Non-pigmented ciliary epithelial cell (primary cell): ENCODE measurements at regions not wholly inside any gene's neighbourhood (a gene's known extent, or its start where the extent isn't known, plus 50 kb on each side); places are given as distances from the start of the nearest gene placed in this dataset.

Experiments used
- DNase-seq: peaks from one replicate; pipeline ENCODE4 v3.0.0-alpha.2; 2010; ENCODE audit warnings: low read depth

DNA sequence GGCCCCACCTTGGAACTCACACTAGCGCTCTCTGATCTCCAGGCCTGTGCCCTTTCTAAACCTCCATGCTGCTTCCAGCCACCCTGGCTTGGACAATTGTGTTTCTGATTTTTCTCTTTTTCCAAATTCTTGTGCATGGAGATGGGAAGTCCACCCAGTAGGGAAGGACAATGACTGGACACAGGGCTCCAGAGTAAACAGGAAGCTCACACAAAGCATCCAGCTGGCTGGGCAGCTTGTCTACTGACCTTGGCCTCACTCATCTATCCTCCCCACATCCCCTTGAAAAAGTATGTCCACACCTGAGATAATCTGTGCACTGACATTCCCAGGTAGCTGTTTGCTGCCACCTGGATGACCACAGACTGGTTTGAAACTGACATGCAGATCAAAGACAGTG is 331.2 kb upstream of the MAF start:
- DNase-seq: no peak

GRCh38 chr16:79929260-79929965 is 328.9 kb upstream of the MAF start:
- DNase-seq: no peak

- DNase-seq: no peak
Observed at GRCh38 chr16:79928142-79928873, 327.8 kb upstream of the MAF start.

DNA sequence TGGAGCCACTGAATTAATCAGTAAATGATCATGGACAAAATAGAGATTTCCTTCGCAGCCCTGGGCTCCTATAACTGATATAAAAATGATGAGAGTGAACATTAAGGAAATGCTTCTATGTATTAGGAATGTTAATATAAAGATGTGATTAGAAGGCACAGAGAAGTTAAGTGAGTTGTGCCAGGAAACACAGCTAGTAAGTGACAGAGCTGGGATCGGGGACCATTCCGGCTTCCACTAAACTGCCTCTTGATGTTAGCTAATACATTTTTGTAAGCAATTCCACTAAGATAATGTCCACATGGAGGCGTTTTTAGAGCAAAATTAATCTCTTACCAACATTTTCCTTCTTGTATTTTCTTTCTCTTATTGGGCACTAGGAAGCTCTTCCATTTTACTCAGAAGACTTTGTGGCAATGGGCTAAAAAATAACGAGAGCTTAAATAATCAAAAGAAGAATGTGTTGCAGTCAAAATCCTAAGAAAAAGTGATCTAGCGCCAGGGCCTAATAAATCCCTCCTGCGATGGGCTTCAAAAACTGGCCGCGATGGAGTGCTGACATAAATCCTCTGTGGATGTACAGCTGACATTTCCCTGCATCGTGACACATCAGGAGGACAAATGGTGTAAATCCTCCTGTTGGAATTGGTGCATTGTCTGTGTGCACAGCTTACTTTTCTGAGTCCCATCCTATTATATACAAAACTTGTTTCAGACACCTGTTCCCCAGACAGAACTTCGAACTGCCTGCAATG is 326.1 kb upstream of the MAF start:
- no peak for DNase-seq

- DNase-seq: no peak
Observed at GRCh38 chr16:79923431-79923830, 322.9 kb upstream of the MAF start.

- DNase-seq: no peak
Observed at GRCh38 chr16:79920685-79921084, 320.1 kb upstream of the MAF start.

GRCh38 chr16:79918916-79919315 is 318.4 kb upstream of the MAF start:
- no peak for DNase-seq

DNA sequence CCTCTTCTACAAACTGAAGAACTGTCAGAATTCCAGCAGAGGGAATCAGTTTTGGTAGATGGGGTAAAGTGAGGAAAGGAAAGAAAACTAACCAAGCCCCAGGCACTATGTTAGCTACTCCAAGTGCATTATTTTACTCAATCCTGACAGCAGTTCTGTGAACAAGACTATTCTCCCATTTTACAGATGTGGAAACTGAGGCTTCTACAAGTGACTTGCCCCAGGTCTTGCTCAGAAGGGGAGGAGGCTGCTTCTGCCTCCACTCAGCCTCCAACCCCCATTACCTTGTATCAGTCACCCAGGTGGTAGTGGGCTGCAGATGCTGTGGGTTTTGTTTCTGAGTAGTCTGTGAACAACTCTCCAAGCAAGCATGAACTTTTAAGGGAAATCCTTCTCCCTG is 315.2 kb upstream of the MAF start:
- no peak for DNase-seq

DNA sequence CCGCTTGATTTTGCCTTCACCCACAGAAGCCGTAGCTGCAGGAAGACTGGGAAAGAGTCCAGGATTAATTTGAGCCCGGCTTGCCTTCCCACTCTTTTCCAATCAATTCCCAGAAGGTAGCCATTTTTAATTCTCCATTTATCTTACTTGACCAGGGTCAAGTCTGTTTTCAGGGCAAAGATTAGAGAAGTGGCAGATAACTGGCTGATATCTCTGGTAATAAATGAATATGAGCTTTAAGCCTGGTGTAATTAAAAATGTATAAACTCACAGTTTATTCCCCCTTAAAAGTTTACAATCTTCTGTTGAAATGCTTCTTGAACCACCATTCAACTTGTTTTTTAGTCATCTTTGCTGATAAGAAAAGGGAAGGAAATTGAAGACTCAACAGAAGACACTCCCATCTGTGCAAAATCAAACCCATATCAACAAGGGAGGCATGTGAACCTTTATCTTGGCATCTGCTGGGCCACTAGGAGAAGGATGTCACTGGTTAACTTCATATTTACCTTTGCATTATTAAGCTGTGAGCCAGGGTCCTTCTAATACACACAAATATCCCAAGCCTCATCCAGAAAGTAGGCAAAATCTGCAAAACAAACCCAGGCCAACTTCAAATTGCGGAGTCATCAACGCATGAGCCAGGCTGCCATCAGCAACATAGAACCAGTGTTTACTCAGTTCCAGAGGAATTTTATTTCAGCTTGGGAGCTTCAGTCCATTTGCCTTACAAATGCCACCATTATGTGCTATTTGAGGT is 314.6 kb upstream of the MAF start:
- DNase-seq: no peak

DNA sequence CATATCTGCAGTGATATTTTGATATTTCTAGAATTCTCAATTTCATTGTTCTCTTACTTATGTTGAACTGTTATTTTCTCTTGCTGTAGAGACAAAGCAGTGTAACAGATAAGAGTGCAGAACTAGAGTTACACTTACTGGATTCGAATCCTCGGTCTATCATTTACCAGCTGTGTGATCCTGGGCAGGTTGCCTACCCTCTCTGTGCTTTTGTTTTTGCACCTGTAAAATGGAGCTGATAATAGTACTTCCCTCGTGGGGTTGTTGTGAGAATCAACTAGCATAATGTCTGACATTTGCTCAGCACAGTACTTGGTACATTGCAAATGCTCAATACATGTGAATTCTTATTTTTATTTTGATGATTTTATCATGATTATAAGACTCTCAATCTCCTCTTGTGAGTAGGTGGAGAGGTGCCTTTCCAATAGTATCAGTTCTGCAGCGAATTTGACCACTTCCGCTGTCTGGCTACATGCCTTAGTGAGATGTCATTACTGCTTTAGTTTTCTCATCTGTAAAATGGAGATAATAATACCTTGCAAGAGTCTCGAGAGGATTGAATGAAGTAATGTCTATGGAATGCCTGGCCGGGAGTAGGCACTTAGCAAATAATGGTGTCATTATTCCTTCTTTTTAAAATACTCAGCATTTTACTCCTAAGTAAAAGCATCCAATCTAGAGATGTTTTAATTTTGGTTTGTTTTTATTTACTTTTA is 312.2 kb upstream of the MAF start:
- DNase-seq: no peak

- DNase-seq: no peak
Observed at GRCh38 chr16:79911660-79912059, 311.1 kb upstream of the MAF start.

DNA sequence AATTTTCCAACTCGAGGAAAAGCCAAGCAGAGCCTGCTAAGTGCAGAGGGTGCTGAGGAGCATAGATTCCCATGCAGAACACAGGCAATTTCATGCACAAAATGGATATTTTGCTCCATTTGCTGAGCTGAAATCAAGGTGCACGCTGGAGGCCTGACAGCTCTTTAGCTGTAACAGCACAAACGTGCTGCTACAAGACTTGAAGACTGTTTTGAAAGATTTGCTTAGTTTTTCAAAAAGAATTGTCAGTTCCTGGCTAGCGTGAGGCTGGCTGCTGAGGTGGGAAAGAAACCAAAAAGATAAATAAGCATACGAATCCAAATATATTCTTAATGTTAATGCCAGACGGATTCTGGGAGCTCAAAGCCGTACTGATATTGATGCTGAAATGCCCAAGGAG is 309.0 kb upstream of the MAF start:
- no peak for DNase-seq

GRCh38 chr16:79903471-79903870 is 302.9 kb upstream of the MAF start:
- no peak for DNase-seq

- peak; percentile 36 for DNase-seq
Observed at GRCh38 chr16:79902351-79902750, 301.8 kb upstream of the MAF start.

- no peak for DNase-seq
Observed at GRCh38 chr16:79901522-79901921, 301.0 kb upstream of the MAF start.

DNA sequence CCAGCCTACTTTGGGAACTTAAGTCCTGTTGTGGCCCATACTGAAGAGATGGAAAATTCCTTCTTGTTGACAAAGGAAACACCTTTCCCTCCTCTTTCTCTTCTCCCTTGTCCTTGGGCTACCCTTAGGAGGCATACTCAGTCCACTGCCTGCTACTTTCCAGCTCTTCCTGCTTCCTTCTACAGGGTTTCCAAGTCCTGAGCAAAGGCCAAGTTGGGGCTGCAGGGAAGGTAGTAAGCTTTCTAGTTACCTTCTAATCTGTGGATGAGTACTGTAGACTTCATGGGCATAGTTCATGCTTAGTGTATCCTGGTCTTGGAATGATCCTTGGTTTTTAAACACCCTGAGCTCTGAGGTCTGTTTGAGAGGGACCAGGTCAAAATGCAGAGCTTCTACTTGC is 299.2 kb upstream of the MAF start:
- no peak for DNase-seq

DNA sequence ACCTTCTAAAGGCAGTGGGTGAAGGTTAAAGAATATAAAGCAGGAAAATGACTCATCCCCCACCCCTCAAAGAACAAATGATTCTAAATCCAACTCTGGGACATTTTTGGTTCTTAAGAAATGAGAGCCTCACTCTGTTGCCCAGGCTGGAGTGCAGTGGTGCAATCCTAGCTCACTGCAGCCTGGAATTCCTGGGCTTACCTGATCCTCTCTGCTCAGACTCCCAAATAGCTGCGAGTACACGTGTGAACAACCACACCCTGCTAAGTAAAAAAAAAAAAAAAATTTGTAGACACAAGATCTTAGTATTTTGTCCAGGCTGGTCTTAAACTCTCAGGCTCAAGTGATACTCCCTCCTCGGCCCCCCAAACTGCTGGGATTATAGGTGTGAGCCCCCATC is 298.8 kb upstream of the MAF start:
- DNase-seq: no peak

DNA sequence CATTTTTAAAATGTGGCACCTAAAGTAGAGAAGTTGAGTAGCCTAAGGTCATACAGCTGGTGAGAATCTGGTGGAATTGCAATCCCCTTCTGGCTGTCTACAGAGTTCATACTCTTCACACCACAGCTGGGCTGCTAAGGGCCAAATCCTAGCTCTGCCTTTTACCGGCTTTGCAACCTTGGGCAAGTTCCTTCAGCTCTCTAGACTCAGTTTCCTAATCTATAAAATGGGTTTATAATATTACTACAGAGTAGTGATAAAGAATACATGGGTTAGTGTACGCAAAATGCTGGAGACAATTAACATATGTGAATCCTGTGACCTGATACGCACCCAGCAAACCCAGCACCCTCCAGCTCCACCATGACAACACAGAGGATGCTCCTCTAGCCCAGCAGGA is 298.2 kb upstream of the MAF start:
- no peak for DNase-seq

GRCh38 chr16:79897453-79898146 is 297.1 kb upstream of the MAF start:
- peak; percentile 41 for DNase-seq

DNA sequence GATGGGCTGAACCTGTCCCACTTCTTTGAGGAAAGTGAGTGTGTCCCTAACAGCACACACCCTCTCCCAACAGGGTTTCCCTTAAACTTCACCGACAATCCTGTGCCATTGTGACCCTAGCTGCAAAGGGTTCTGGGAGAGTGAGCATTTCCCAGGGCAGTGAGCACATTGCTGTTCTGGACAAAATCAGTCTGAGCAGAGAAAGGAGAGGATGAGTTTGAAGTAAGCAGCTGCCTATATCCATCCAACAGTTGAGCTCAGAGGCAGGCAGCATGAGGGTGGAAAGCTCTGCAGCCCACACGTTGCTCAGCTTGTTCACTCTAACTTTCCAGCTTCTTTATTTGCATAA is 296.5 kb upstream of the MAF start:
- no peak for DNase-seq

- no peak for DNase-seq
Observed at GRCh38 chr16:79895917-79896203, 295.3 kb upstream of the MAF start.
